ENCODE measurements at regions not wholly inside any gene's neighbourhood (a gene's known extent, or its start where the extent isn't known, plus 50 kb on each side); places are given as distances from the start of the nearest gene placed in this dataset.

DNA sequence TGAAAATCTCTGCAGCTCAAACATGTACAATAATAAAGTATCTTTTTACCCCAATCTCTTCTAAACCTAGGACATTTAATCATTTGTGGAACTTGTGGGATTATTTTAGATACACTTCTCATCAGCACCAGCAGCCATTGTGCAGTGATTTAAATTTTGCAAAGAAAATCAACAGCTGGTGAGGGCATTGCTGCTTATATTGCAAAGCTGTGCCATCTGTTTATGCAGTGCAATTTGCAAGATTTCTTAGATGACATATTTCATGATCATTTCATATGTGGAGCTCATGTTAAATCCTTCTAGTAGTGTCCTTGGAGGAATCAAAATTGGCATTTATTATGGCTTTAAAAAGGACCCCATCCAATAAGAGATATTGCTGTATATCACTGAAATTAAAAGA is 320.7 kb downstream of the BTG1 start:
- no peaks in the 10 kb centered on the region for H3F3A ChIP-seq (ENCODE audit: insufficient read depth)
- TF ChIP-seq, protein P1, sequence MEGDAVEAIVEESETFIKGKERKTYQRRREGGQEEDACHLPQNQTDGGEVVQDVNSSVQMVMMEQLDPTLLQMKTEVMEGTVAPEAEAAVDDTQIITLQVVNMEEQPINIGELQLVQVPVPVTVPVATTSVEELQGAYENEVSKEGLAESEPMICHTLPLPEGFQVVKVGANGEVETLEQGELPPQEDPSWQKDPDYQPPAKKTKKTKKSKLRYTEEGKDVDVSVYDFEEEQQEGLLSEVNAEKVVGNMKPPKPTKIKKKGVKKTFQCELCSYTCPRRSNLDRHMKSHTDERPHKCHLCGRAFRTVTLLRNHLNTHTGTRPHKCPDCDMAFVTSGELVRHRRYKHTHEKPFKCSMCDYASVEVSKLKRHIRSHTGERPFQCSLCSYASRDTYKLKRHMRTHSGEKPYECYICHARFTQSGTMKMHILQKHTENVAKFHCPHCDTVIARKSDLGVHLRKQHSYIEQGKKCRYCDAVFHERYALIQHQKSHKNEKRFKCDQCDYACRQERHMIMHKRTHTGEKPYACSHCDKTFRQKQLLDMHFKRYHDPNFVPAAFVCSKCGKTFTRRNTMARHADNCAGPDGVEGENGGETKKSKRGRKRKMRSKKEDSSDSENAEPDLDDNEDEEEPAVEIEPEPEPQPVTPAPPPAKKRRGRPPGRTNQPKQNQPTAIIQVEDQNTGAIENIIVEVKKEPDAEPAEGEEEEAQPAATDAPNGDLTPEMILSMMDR (IDR thresholded peaks at IDR 0.05; ENCODE audit: insufficient read depth, low read length, poor library complexity, severe bottlenecking): no peak
- no peak for TF ChIP-seq EZH2phosphoT487 (conservative IDR thresholded peaks at IDR 0.05; ENCODE audit: low read length)
- no peaks in the 10 kb centered on the region for H3K9me3 ChIP-seq (ENCODE audit: insufficient read depth, low read length)
- H3K79me2 ChIP-seq (ENCODE audit: insufficient read depth, low read length): no peaks in the 10 kb centered on the region
- H3K36me3 ChIP-seq (ENCODE audit: low read length): no peaks in the 10 kb centered on the region
- no peak overlapping the region for H3K9ac ChIP-seq (ENCODE audit: low read length)
- no peak overlapping the region for H2AFZ ChIP-seq (ENCODE audit: low read depth, low read length, severe bottlenecking)
- no peaks in the 10 kb centered on the region for H4K20me1 ChIP-seq (ENCODE audit: low read depth, low read length)
- H3K4me3 ChIP-seq (ENCODE audit: insufficient read depth, low read length, poor library complexity, severe bottlenecking): no peak overlapping the region
- H3K27me3 ChIP-seq (ENCODE audit: low read length): no peaks in the 10 kb centered on the region
- H3K27ac ChIP-seq (ENCODE audit: low read depth, low read length): no peak overlapping the region
- no peaks in the 10 kb centered on the region for H3K9me2 ChIP-seq (replicated peaks; ENCODE audit: insufficient read depth, low read length)
- H3K4me2 ChIP-seq (ENCODE audit: low read depth, low read length, poor library complexity, severe bottlenecking): no peak overlapping the region

DNA sequence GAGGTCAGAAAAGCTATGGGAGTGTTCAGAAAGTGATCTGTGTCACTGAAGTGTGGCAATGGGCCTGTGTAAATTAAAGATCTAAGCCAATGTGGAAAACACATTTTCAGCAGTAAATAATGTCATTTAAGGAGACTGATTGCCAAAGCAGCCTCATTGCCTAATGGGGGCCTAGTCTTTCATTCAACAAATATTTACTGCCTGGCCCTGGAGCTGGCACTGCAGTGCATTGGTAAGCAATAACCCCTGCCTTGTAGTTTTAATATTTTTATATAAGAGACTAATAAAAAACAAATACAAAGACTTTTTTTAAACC is 326.6 kb downstream of the BTG1 start:
- TF ChIP-seq EZH2phosphoT487 (conservative IDR thresholded peaks at IDR 0.05; ENCODE audit: low read length): no peak
- TF ChIP-seq, protein P1 (IDR thresholded peaks at IDR 0.05; ENCODE audit: insufficient read depth, low read length, poor library complexity, severe bottlenecking): no peak
- Histone ChIP-seq H3K79me2 (ENCODE audit: insufficient read depth, low read length) (no peaks in the 10 kb centered on the region), H3K27me3 (ENCODE audit: low read length) (no peaks in the 10 kb centered on the region), H3K4me2 (ENCODE audit: low read depth, low read length, poor library complexity, severe bottlenecking) (no peak overlapping the region), H3K9me3 (ENCODE audit: insufficient read depth, low read length) (no peaks in the 10 kb centered on the region), H2AFZ (ENCODE audit: low read depth, low read length, severe bottlenecking) (no peak overlapping the region), H3K36me3 (ENCODE audit: low read length) (no peaks in the 10 kb centered on the region), H3K4me3 (ENCODE audit: insufficient read depth, low read length, poor library complexity, severe bottlenecking) (no peak overlapping the region), H3K9ac (ENCODE audit: low read length) (no peak overlapping the region), H3F3A (ENCODE audit: insufficient read depth) (no peaks in the 10 kb centered on the region), H3K27ac (ENCODE audit: low read depth, low read length) (no peak overlapping the region), H4K20me1 (ENCODE audit: low read depth, low read length) (no peaks in the 10 kb centered on the region), H3K9me2 (replicated peaks; ENCODE audit: insufficient read depth, low read length) (no peaks in the 10 kb centered on the region)

DNA sequence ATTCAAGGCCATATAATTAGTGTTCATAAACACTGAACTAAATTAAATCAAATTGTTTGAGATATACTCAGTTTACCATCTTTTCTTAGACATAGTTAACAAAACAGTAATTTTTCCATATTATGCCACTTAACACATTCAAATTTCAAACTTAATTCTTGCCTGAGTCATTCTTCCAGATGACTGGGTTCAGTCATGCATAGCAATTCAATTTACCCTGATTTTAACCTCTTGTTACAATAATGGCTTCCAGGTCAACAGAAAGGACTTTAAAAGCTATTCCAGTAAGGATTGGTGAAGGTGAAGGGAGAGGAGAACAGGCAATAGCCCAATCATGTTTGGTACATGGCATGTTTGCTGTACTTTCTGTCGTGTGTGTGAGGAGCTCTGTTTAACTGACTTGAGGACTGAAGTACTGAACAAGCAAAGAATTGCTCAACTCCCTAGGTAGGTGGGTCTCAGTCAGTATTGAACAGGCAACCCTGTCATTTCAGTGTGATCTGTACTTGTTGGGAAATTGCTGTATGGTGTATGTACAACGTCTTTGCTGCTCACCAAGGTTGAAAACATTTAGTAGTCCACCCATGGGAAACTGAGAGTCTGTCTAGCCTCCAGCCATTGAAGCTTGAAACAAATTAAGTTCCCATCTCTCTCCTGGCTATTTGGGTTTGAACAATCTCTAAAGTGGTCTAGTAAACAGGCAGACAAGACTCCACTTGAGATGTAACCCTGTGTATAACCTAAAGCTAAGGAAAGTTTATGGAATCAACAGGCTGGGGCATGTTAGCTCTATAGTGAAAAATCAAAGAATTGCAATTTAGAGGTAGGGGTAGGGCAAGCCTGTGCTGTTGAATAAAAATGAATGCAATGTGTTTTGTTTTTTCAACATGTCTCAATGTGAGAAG is 327.2 kb downstream of the BTG1 start:
- no peaks in the 10 kb centered on the region for H3K27me3 ChIP-seq (ENCODE audit: low read length)
- no peak overlapping the region for H3K4me2 ChIP-seq (ENCODE audit: low read depth, low read length, poor library complexity, severe bottlenecking)

More for the DNA sequence above, 327.2 kb downstream of the BTG1 start:
- H3K9me3 ChIP-seq (ENCODE audit: insufficient read depth, low read length): no peaks in the 10 kb centered on the region
- no peaks in the 10 kb centered on the region for H3K79me2 ChIP-seq (ENCODE audit: insufficient read depth, low read length)
- H3F3A ChIP-seq (ENCODE audit: insufficient read depth): no peaks in the 10 kb centered on the region
- no peaks in the 10 kb centered on the region for H3K36me3 ChIP-seq (ENCODE audit: low read length)
- no peak for TF ChIP-seq EZH2phosphoT487 (conservative IDR thresholded peaks at IDR 0.05; ENCODE audit: low read length)
- TF ChIP-seq, protein P1 (IDR thresholded peaks at IDR 0.05; ENCODE audit: insufficient read depth, low read length, poor library complexity, severe bottlenecking): no peak
- no peak overlapping the region for H3K27ac ChIP-seq (ENCODE audit: low read depth, low read length)
- no peak overlapping the region for H3K4me3 ChIP-seq (ENCODE audit: insufficient read depth, low read length, poor library complexity, severe bottlenecking)
- no peak overlapping the region for H3K9ac ChIP-seq (ENCODE audit: low read length)
- no peaks in the 10 kb centered on the region for H3K9me2 ChIP-seq (replicated peaks; ENCODE audit: insufficient read depth, low read length)
- H2AFZ ChIP-seq (ENCODE audit: low read depth, low read length, severe bottlenecking): no peak overlapping the region
- H4K20me1 ChIP-seq (ENCODE audit: low read depth, low read length): no peaks in the 10 kb centered on the region

All from SU-DHL-6 (cell line).